Fibroblast of lung (primary cell): ENCODE measurements at regions not wholly inside any gene's neighbourhood (a gene's known extent, or its start where the extent isn't known, plus 50 kb on each side); places are given as distances from the start of the nearest gene placed in this dataset.

ENCODE experiments used
- DNase-seq, 2 donors: peaks; one replicate each; pipeline versions ENCODE4 v3.0.0 to v3.0.0-alpha.2; 2010; ENCODE audit warnings: low read depth in 2 of 2
- H2AFZ ChIP-seq: 2 replicates; pipeline ENCODE4 v1.5.1; 2012; ENCODE audit warnings: low read length, control low read depth, inconsistent platforms
- H3K27ac ChIP-seq: 2 replicates; pipeline ENCODE4 v1.5.1; 2011; ENCODE audit warnings: low read length, control low read depth; ENCODE audit not compliant: insufficient read depth
- H3K27me3 ChIP-seq: 2 replicates; pipeline ENCODE4 v1.5.1; 2011; ENCODE audit warnings: mild to moderate bottlenecking, low read length; ENCODE audit not compliant: control insufficient read depth, insufficient read depth
- H3K36me3 ChIP-seq: 2 replicates; pipeline ENCODE4 v1.5.1; 2011; ENCODE audit warnings: low read length; ENCODE audit not compliant: control insufficient read depth, insufficient read depth
- H3K4me1 ChIP-seq: 2 replicates; pipeline ENCODE4 v1.5.1; 2011; ENCODE audit warnings: low read length; ENCODE audit not compliant: control insufficient read depth, insufficient read depth; ENCODE audit errors: extremely low read depth
- H3K4me2 ChIP-seq: 2 replicates; pipeline ENCODE4 v1.5.1; 2011; ENCODE audit warnings: low read length, control low read depth; ENCODE audit not compliant: insufficient read depth; ENCODE audit errors: extremely low read depth
- H3K4me3 ChIP-seq, 4 experiments: fragments of 200-600 bp in 1 of 4; sonication (generic) in 1 of 4; replicated peaks in 1 of 4; 2 replicates each; pipeline ENCODE4 v1.5.1; 2011 to 2016; ENCODE audit warnings: low read length in 4 of 4, low read depth in 3 of 4, mild to moderate bottlenecking in 3 of 4, control low read depth in 2 of 4, inconsistent platforms in 1 of 4, mixed read lengths in 1 of 4; ENCODE audit not compliant: insufficient read depth in 1 of 4; ENCODE audit errors: control extremely low read depth in 1 of 4
- H3K79me2 ChIP-seq: 2 replicates; pipeline ENCODE4 v1.5.1; 2012; ENCODE audit warnings: mild to moderate bottlenecking, low read length, inconsistent platforms; ENCODE audit not compliant: control insufficient read depth, insufficient read depth
- H3K9ac ChIP-seq: 2 replicates; pipeline ENCODE4 v1.5.1; 2011; ENCODE audit warnings: mild to moderate bottlenecking, low read length, control low read depth; ENCODE audit not compliant: insufficient read depth
- H3K9me3 ChIP-seq: 2 replicates; pipeline ENCODE4 v1.5.1; 2012; ENCODE audit warnings: low read depth, low read length; ENCODE audit not compliant: control insufficient read depth, insufficient read depth
- H4K20me1 ChIP-seq: 2 replicates; pipeline ENCODE4 v1.5.1; 2011; ENCODE audit warnings: low read length; ENCODE audit not compliant: control insufficient read depth, insufficient read depth; ENCODE audit errors: extremely low read depth
- CTCF ChIP-seq, 2 donors: IDR thresholded peaks in 1 of 2; conservative IDR thresholded peaks in 1 of 2; 1 replicate in 1 of 2; 2 replicates in 1 of 2; pipeline ENCODE4 v1.5.1; 2011 to 2012; ENCODE audit warnings: low read length in 2 of 2, control low read depth in 1 of 2, inconsistent platforms in 1 of 2, low read depth in 1 of 2, mild to moderate bottlenecking in 1 of 2
- EZH2 ChIP-seq: IDR thresholded peaks from 2 replicates; pipeline ENCODE4 v1.5.1; 2012; ENCODE audit warnings: low read length, control low read depth, mild to moderate bottlenecking; ENCODE audit errors: missing control alignments

GRCh38 chr2:57954020-57954419, 92.6 kb upstream of the VRK2 start:
- Histone ChIP-seq H4K20me1 (no peaks in the 10 kb centered on the region), H3K4me2 (no peak overlapping the region), H3K9me3 (no peaks in the 10 kb centered on the region), H2AFZ (no peak overlapping the region), H3K4me3 (no peak overlapping the region), H3K9ac (no peak overlapping the region), H3K27ac (no peak overlapping the region), H3K4me1 (no peaks in the 10 kb centered on the region), H3K36me3 (no peaks in the 10 kb centered on the region), H3K79me2 (no peaks in the 10 kb centered on the region), H3K27me3 (no peaks in the 10 kb centered on the region)
- TF ChIP-seq EZH2 (no peak), CTCF (conservative IDR thresholded peaks at IDR 0.05 in 1 of 2, IDR thresholded peaks at IDR 0.05 in 1 of 2; ENCODE audit: low read depth in 1 of 2, low read length in 2 of 2) (no peak)
- no peak for DNase-seq

GRCh38 chr2:57957238-57957637, 89.4 kb upstream of the VRK2 start:
- Histone ChIP-seq H4K20me1 (no peaks in the 10 kb centered on the region), H3K4me1 (no peaks in the 10 kb centered on the region), H3K4me2 (no peak overlapping the region), H3K4me3 (no peak overlapping the region), H3K79me2 (no peaks in the 10 kb centered on the region), H3K9me3 (no peaks in the 10 kb centered on the region), H2AFZ (no peak overlapping the region), H3K27ac (no peak overlapping the region), H3K9ac (no peak overlapping the region), H3K27me3 (no peaks in the 10 kb centered on the region), H3K36me3 (no peaks in the 10 kb centered on the region)
- TF ChIP-seq CTCF (conservative IDR thresholded peaks at IDR 0.05 in 1 of 2, IDR thresholded peaks at IDR 0.05 in 1 of 2; ENCODE audit: low read depth in 1 of 2, low read length in 2 of 2) (no peak), EZH2 (no peak)
- DNase-seq = no peak

- H3K36me3 ChIP-seq = no peaks in the 10 kb centered on the region
- H3K79me2 ChIP-seq = no peaks in the 10 kb centered on the region
- H3K9me3 ChIP-seq = no peaks in the 10 kb centered on the region
- no peak overlapping the region for H3K4me2 ChIP-seq
- no peaks in the 10 kb centered on the region for H3K27me3 ChIP-seq
- no peak overlapping the region for H2AFZ ChIP-seq
- no peaks in the 10 kb centered on the region for H3K4me1 ChIP-seq
- no peak for DNase-seq
- H3K4me3 ChIP-seq = no peak overlapping the region
- no peaks in the 10 kb centered on the region for H4K20me1 ChIP-seq
- TF ChIP-seq CTCF (conservative IDR thresholded peaks at IDR 0.05 in 1 of 2, IDR thresholded peaks at IDR 0.05 in 1 of 2; ENCODE audit: low read depth in 1 of 2, low read length in 2 of 2) (no peak), EZH2 (no peak)
- H3K27ac ChIP-seq = no peak overlapping the region
- H3K9ac ChIP-seq = no peak overlapping the region
Observed at GRCh38 chr2:57959390-57959789, 87.2 kb upstream of the VRK2 start.
